ENCODE measurements at regions not wholly inside any gene's neighbourhood (a gene's known extent, or its start where the extent isn't known, plus 50 kb on each side); places are given as distances from the start of the nearest gene placed in this dataset.

DNA sequence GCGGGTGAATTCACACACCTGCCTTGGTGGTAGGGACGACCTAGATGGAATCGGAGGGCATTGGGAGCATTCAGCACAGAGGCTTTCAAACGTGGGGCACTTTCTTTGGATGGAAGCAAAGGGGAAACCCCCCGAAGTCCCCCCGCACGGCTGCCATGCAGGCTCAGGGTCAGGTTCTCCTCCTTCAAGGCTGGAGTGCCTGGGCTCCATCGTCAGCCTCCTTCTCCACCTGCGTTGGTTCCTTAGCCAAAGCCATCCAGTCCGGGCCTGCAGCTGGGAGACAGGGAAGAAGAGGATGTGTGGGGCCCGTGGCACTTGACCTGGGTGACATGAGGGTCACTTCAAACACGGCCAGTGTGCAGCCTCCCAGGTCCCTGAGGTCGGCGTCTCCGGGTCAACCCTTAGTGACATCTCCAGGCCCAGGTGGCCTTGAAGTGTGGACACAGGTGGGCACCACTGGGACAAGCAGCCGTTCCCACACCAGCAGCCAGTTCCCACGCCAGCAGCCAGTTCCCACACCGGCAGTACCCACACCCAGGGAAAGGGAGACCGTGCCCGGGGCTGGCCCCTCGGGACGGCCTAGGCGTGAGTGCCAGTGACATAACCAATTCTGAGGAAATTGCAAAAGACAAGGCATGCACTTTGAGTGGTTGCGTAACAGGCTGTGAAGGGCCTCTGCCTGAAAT is 116.0 kb downstream of the SOX1 start:
- Histone ChIP-seq H3K27me3 (no peaks in the 10 kb centered on the region), H3K9me3 (no peaks in the 10 kb centered on the region), H3K4me1 (no peaks in the 10 kb centered on the region), H3K27ac (no peak overlapping the region), H3K36me3 (ENCODE audit: low read depth, missing control alignments) (no peaks in the 10 kb centered on the region), H3K4me3 (no peak overlapping the region)
- TF ChIP-seq POLR2A (IDR thresholded peaks at IDR 0.05) = no peak
- TF ChIP-seq, protein P1, sequence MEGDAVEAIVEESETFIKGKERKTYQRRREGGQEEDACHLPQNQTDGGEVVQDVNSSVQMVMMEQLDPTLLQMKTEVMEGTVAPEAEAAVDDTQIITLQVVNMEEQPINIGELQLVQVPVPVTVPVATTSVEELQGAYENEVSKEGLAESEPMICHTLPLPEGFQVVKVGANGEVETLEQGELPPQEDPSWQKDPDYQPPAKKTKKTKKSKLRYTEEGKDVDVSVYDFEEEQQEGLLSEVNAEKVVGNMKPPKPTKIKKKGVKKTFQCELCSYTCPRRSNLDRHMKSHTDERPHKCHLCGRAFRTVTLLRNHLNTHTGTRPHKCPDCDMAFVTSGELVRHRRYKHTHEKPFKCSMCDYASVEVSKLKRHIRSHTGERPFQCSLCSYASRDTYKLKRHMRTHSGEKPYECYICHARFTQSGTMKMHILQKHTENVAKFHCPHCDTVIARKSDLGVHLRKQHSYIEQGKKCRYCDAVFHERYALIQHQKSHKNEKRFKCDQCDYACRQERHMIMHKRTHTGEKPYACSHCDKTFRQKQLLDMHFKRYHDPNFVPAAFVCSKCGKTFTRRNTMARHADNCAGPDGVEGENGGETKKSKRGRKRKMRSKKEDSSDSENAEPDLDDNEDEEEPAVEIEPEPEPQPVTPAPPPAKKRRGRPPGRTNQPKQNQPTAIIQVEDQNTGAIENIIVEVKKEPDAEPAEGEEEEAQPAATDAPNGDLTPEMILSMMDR (IDR thresholded peaks at IDR 0.05) = no peak
- intact Hi-C loops (cut with DNase I; ENCODE audit: low total_unique reads) = no loop called here
- WGBS, 2 donors = 81 to 82% methylated on average over 13 to 24 of the region's 24 CpGs
- DNase-seq = no peak

DNA sequence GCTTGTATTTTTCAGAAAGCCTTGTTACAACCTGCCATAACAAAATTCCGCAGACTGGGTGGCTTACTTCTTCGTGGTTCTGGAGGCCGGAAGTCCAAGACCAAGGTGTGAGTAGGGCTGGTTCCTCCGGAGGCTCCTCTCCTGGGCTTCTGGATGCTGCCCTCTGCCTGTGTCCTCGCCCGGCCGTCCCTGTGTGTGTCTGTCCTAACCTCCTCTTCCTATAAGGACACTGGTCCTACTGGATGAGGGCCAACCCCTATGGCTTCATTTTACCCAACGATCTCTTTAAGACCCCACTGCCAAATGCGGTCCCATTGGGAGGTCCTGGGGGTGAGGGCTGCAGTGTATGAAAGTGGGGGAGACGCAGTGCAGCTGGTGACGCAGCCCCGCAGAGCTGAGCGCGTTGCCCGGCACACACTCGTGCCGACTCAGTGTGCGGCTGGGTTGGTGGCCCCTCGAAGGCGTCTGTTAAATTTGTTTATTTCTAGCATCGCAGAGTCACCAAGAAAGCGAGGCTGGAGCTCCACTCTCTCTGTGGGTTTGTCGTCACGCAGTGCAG is 116.7 kb downstream of the SOX1 start:
- H3K9me3 ChIP-seq = no peaks in the 10 kb centered on the region
- H3K36me3 ChIP-seq (ENCODE audit: low read depth, missing control alignments) = no peaks in the 10 kb centered on the region
- DNase-seq = no peak
- intact Hi-C loops (cut with DNase I; ENCODE audit: low total_unique reads) = no loop called here
- H3K4me3 ChIP-seq = no peak overlapping the region
- H3K4me1 ChIP-seq = no peaks in the 10 kb centered on the region
- TF ChIP-seq, protein P1 (IDR thresholded peaks at IDR 0.05) = no peak
- TF ChIP-seq POLR2A (IDR thresholded peaks at IDR 0.05) = no peak
- no peak overlapping the region for H3K27ac ChIP-seq
- 85 to 86% methylated on average over 23 to 24 of the region's 24 CpGs for WGBS, 2 donors
- H3K27me3 ChIP-seq = no peaks in the 10 kb centered on the region

DNA sequence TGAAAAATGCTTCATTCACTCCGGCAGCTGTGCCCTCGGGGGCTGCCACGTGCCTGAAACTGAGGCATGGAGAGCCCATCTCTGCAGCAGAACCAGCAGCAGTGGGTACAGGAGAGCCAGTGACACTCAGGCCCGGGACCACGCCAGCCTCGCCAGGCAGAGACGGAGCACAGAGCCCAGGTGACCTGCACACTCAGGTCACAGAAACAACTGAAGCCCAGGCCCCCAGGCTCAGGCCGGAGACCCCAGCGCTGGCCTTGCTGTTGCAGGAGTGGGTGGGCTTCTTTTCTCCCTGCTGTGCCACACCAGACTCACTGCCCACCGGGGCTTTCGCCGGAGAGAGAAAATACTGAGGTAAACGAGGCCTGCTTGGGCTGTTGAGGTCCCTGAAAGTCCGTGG is 117.3 kb downstream of the SOX1 start:
- no peaks in the 10 kb centered on the region for H3K4me1 ChIP-seq
- H3K4me3 ChIP-seq = no peak overlapping the region
- 79 to 82% methylated on average over 8 to 14 of the region's 14 CpGs for WGBS, 2 donors
- no peaks in the 10 kb centered on the region for H3K36me3 ChIP-seq (ENCODE audit: low read depth, missing control alignments)
- TF ChIP-seq POLR2A (IDR thresholded peaks at IDR 0.05) = no peak
- TF ChIP-seq, protein P1 (IDR thresholded peaks at IDR 0.05) = no peak
- H3K27me3 ChIP-seq = no peaks in the 10 kb centered on the region
- H3K9me3 ChIP-seq = no peaks in the 10 kb centered on the region
- no peak overlapping the region for H3K27ac ChIP-seq
- no peak for DNase-seq
- intact Hi-C loops (cut with DNase I; ENCODE audit: low total_unique reads) = no loop called here

DNA sequence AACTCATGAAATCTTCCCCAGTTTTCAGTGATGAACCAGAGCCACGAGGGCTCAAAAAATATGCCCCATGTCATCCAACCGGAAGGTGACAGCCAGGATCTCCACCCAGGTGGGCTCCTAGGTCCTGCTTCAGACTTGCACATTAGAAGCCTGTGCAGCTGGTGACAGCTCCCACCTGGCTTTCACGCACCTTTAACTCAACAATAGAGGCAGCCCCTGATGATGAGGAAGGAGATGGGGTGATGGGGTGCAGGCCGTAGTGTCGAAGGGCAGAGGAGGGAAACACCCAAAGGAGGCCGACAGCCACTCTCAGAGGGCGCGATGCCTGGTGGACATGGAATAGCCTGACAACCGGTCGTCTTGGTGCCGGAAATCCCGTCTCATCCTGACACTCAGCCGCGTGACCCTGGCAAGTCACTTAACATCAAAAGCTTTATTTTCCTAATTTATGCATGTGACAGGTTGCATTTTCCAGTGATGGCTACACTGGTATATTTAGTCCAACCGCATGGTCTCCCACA is 118.0 kb downstream of the SOX1 start:
- WGBS, 2 donors = 79 to 87% methylated on average over 15 of the region's 15 CpGs
- H3K36me3 ChIP-seq (ENCODE audit: low read depth, missing control alignments) = no peaks in the 10 kb centered on the region
- no peaks in the 10 kb centered on the region for H3K4me1 ChIP-seq
- H3K4me3 ChIP-seq = no peak overlapping the region
- no peak overlapping the region for H3K27ac ChIP-seq
- intact Hi-C loops (cut with DNase I; ENCODE audit: low total_unique reads) = no loop called here
- no peak for TF ChIP-seq POLR2A (IDR thresholded peaks at IDR 0.05)
- TF ChIP-seq, protein P1 (IDR thresholded peaks at IDR 0.05) = no peak
- no peak for DNase-seq
- H3K27me3 ChIP-seq = no peaks in the 10 kb centered on the region
- no peaks in the 10 kb centered on the region for H3K9me3 ChIP-seq

DNA sequence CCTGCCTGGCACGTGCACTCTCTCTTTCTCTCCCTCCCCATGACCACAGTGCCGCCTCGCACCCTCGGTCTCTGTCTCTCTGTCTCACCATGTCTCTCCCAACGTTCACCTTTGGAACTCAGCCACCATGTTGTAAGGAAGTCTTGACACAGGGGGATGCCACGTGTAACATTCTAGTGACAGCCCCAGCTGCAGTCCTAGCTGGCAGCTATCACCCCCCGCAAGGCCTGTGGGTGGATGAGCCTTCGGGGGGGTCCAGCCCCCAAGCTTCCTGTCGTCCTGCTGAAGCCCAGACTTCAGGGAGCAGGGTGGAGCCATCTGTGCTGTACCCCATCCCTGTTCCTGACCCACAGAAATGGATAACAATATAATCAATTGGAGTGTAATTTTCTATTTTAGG is 118.5 kb downstream of the SOX1 start:
- H3K27me3 ChIP-seq = no peaks in the 10 kb centered on the region
- H3K36me3 ChIP-seq (ENCODE audit: low read depth, missing control alignments) = no peaks in the 10 kb centered on the region
- H3K27ac ChIP-seq = no peak overlapping the region
- H3K4me1 ChIP-seq = no peaks in the 10 kb centered on the region
- DNase-seq = no peak
- 84% methylated on average over 9 of the region's 9 CpGs for WGBS, 2 donors
- intact Hi-C loops (cut with DNase I; ENCODE audit: low total_unique reads) = no loop called here
- H3K9me3 ChIP-seq = no peaks in the 10 kb centered on the region
- no peak for TF ChIP-seq POLR2A (IDR thresholded peaks at IDR 0.05)
- TF ChIP-seq, protein P1 (IDR thresholded peaks at IDR 0.05) = no peak
- no peak overlapping the region for H3K4me3 ChIP-seq

All from testis (tissue), 2 donors.